Colonic mucosa (tissue), 4 donors: ENCODE measurements at regions not wholly inside any gene's neighbourhood (a gene's known extent, or its start where the extent isn't known, plus 50 kb on each side); places are given as distances from the start of the nearest gene placed in this dataset.

Experiments used
- DNase-seq: peaks from one replicate; pipeline ENCODE4 v3.0.0-alpha.2; 2020
- H3K27ac ChIP-seq: fragments of 200-600 bp; one replicate; pipeline ENCODE4 v1.8.0; 2021
- H3K27me3 ChIP-seq: fragments of 200-600 bp; one replicate; pipeline ENCODE4 v1.8.0; 2021
- H3K36me3 ChIP-seq: fragments of 200-600 bp; one replicate; pipeline ENCODE4 v1.8.0; 2021
- H3K4me1 ChIP-seq: fragments of 200-600 bp; one replicate; pipeline ENCODE4 v1.8.0; 2021; ENCODE audit warnings: mild to moderate bottlenecking
- H3K4me3 ChIP-seq: fragments of 200-600 bp; one replicate; pipeline ENCODE4 v1.8.0; 2021
- H3K9ac ChIP-seq, 2 donors: one replicate each; pipeline ENCODE4 v1.7.0; 2013; ENCODE audit warnings: control low read depth in 2 of 2, low read depth in 2 of 2, low read length in 2 of 2
- H3K9me3 ChIP-seq: fragments of 200-600 bp; one replicate; pipeline ENCODE4 v1.8.0; 2021
- CTCF ChIP-seq: fragments of 200-600 bp; IDR thresholded peaks from one replicate; pipeline ENCODE4 v1.8.0; 2022; ENCODE audit warnings: antibody characterized with exemption, mild to moderate bottlenecking
- intact Hi-C: fragments of 100-400 bp; cut with DNase I; formaldehyde crosslinking; loops from one replicate; pipeline ENCODE4 v1.14.1; 2022
- donor health status: healthy.
- donor health status: DM: no; HTN: no; CAD: no.
- donor health status: DM: no; HTN: no; CAD: no.

DNA sequence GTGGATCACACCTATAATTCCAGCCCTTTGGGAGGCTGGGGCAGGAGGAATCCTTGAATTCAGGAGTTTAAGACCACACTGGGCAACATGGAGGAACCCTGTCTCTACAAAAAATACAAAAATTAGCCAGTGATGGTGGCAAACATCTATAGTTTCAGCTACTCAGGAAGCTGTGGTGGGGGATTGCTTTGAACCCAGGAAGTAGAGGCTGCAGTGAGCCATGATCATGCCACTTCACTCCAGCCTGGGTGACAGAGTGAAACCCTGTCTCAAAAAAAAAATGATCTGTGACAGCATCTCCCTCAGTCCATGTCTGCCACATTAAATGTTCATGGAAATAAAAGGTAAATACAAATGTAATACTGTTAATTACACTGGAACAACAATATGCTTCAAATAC lies 121.4 kb upstream of the COL5A2 start:
- no peaks in the 10 kb centered on the region for H3K4me1 ChIP-seq
- no peak overlapping the region for H3K4me3 ChIP-seq
- TF ChIP-seq CTCF, result no peak
- H3K9me3 ChIP-seq, result no peaks in the 10 kb centered on the region
- H3K36me3 ChIP-seq, result no peaks in the 10 kb centered on the region
- no peak overlapping the region for H3K9ac ChIP-seq
- no peak overlapping the region for H3K27ac ChIP-seq
- no peak for DNase-seq
- intact Hi-C loops, result no loop called here
- no peaks in the 10 kb centered on the region for H3K27me3 ChIP-seq

GRCh38 chr2:189302274-189302948 lies 122.8 kb upstream of the COL5A2 start:
- intact Hi-C loops, result no loop called here
- H3K9me3 ChIP-seq, result no peaks in the 10 kb centered on the region
- H3K36me3 ChIP-seq, result no peaks in the 10 kb centered on the region
- H3K27me3 ChIP-seq, result no peaks in the 10 kb centered on the region
- H3K4me1 ChIP-seq, result no peaks in the 10 kb centered on the region
- no peak overlapping the region for H3K9ac ChIP-seq
- H3K27ac ChIP-seq, result no peak overlapping the region
- TF ChIP-seq CTCF, result no peak
- no peak for DNase-seq
- H3K4me3 ChIP-seq, result no peak overlapping the region

DNA sequence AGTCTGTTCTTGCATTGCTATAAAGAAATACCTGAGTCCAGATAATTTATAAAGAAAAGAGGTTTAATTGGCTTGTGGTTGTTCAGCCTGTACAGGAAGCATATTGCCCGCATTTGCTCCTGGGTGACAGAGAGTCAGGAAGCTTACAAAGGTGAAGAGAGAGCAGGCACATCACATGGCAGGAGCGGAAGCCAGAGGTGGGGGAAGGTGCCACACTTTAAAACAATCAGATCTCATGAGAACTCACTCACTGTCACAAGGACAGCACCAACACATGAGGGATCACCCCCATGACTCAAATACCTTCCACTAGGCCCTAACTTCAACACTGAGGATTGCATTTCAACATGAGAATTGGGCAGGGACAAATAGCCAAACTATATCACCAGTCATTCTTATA lies 124.8 kb upstream of the COL5A2 start:
- H3K9ac ChIP-seq, result no peak overlapping the region
- no peaks in the 10 kb centered on the region for H3K9me3 ChIP-seq
- H3K27me3 ChIP-seq, result no peaks in the 10 kb centered on the region
- DNase-seq, result no peak
- H3K36me3 ChIP-seq, result no peaks in the 10 kb centered on the region
- no peak overlapping the region for H3K27ac ChIP-seq
- no peak overlapping the region for H3K4me3 ChIP-seq
- no peak for TF ChIP-seq CTCF
- intact Hi-C loops, result no loop called here
- H3K4me1 ChIP-seq, result no peaks in the 10 kb centered on the region

- no peak overlapping the region for H3K27ac ChIP-seq
- DNase-seq, result no peak
These were observed 125.9 kb upstream of the COL5A2 start for GRCh38 chr2:189305291-189305943.

GRCh38 chr2:189306525-189306924 lies 127.0 kb upstream of the COL5A2 start:
- no peak for TF ChIP-seq CTCF
- no peaks in the 10 kb centered on the region for H3K27me3 ChIP-seq
- H3K9ac ChIP-seq, result no peak overlapping the region
- no peaks in the 10 kb centered on the region for H3K36me3 ChIP-seq
- H3K27ac ChIP-seq, result no peak overlapping the region
- no peaks in the 10 kb centered on the region for H3K4me1 ChIP-seq
- intact Hi-C loops, result no loop called here
- no peak for DNase-seq
- H3K9me3 ChIP-seq, result no peaks in the 10 kb centered on the region
- no peak overlapping the region for H3K4me3 ChIP-seq

More at GRCh38 chr2:189305291-189305943, 125.9 kb upstream of the COL5A2 start:
- Histone ChIP-seq H3K4me3 (no peak overlapping the region), H3K27me3 (no peaks in the 10 kb centered on the region), H3K9me3 (no peaks in the 10 kb centered on the region), H3K36me3 (no peaks in the 10 kb centered on the region), H3K9ac (no peak overlapping the region), H3K4me1 (no peaks in the 10 kb centered on the region)
- TF ChIP-seq CTCF, result no peak
- intact Hi-C loops, result no loop called here
